HepG2 (cell line): ENCODE measurements at regions not wholly inside any gene's neighbourhood (a gene's known extent, or its start where the extent isn't known, plus 50 kb on each side); places are given as distances from the start of the nearest gene placed in this dataset.

Experiments used
- GFI1 ChIP-seq: sonication (generic); formaldehyde crosslinking; IDR thresholded peaks from 2 replicates; pipeline ENCODE4 v1.5.0; 2020; ENCODE audit warnings: missing genetic modification reagents, mild to moderate bottlenecking, borderline replicate concordance
- NKX3-1 ChIP-seq: sonication (generic); formaldehyde crosslinking; IDR thresholded peaks from 2 replicates; pipeline ENCODE4 v1.5.0; 2020; ENCODE audit warnings: missing genetic modification reagents
- ONECUT2 ChIP-seq: sonication (generic); formaldehyde crosslinking; IDR thresholded peaks from 2 replicates; pipeline ENCODE4 v1.4.0; 2020; ENCODE audit warnings: missing genetic modification reagents
- SKI ChIP-seq: fragments of 450-650 bp; IDR thresholded peaks from one replicate; pipeline ENCODE4 v1.6.1; 2018; ENCODE audit warnings: mild to moderate bottlenecking; ENCODE audit not compliant: partially characterized antibody
- SRSF4 ChIP-seq: fragments of 200-400 bp; formaldehyde crosslinking; IDR thresholded peaks from one replicate; pipeline ENCODE4 v1.6.1; 2018; ENCODE audit warnings: mild to moderate bottlenecking, low read depth, low read length, moderate library complexity; ENCODE audit not compliant: poor library complexity, severe bottlenecking
- ZBTB42 ChIP-seq: sonication (generic); formaldehyde crosslinking; IDR thresholded peaks from 2 replicates; pipeline ENCODE4 v1.5.0; 2020; ENCODE audit warnings: mild to moderate bottlenecking, missing genetic modification reagents
- ZMYM3 ChIP-seq: sonication (generic); formaldehyde crosslinking; IDR thresholded peaks from 2 replicates; pipeline ENCODE4 v1.5.1; 2020; ENCODE audit warnings: mild to moderate bottlenecking, missing genetic modification reagents
- ZNF530 ChIP-seq: sonication (generic); formaldehyde crosslinking; IDR thresholded peaks from 2 replicates; pipeline ENCODE4 v1.5.0; 2020; ENCODE audit warnings: low read depth, mild to moderate bottlenecking, missing genetic modification reagents
- ZNF556 ChIP-seq: sonication (generic); formaldehyde crosslinking; IDR thresholded peaks from 2 replicates; pipeline ENCODE4 v1.4.0; 2020; ENCODE audit warnings: mild to moderate bottlenecking, missing genetic modification reagents, borderline replicate concordance
- TF ChIP-seq, protein P1 (sequence below): sonication (generic); formaldehyde crosslinking; conservative IDR thresholded peaks from 2 replicates; pipeline ENCODE4 v1.8.1; 2023; ENCODE audit warnings: missing genetic modification reagents
- TF ChIP-seq, protein P2 (sequence below): sonication (generic); formaldehyde crosslinking; IDR thresholded peaks from 2 replicates; pipeline ENCODE4 v1.4.0; 2020; ENCODE audit warnings: missing genetic modification reagents

DNA sequence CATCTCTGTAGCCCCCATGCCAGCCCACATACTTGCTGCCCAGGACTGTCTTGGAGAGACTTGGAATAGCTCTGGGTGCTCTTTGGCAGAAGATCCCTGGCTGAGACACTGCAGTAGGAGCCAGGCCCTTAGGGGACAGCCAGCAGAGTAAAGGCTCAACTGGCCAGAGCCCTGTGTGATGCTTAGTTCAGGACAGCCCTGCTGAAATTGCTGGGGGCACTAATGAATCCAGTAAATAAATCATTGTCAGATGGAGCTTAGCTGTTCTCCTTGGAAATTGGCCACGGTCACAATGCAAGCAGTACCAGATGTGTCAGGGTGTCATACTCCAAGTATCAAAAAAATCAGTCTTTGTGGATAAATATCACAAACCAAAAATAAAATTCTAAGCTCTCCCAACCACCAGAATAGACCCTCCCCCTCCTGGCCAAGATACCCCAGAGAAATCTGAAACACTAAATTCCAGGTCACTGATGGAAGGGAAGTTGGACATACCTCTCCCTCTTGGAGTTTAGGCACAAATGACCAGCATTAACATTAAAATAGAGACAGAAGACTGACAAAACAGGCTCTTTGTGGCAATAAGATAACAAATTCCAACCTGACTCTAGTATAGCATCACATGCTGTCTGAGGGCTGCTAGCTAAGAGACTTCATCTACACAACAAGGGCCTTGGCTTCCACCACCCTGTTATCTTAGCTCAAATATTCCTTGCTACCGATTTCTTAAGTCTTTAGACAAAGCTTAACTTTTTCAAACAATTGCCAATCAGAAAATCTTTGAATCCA lies 83.2 kb upstream of the DNAH14 start (continued):
- TF ChIP-seq ZNF530 (CRISPR knock-in tag): no peak
- no peak for TF ChIP-seq SRSF4
- TF ChIP-seq ZMYM3 (CRISPR knock-in tag): no peak
- no peak for TF ChIP-seq GFI1 (CRISPR knock-in tag)
- TF ChIP-seq SKI: no peak
- TF ChIP-seq, protein P1, sequence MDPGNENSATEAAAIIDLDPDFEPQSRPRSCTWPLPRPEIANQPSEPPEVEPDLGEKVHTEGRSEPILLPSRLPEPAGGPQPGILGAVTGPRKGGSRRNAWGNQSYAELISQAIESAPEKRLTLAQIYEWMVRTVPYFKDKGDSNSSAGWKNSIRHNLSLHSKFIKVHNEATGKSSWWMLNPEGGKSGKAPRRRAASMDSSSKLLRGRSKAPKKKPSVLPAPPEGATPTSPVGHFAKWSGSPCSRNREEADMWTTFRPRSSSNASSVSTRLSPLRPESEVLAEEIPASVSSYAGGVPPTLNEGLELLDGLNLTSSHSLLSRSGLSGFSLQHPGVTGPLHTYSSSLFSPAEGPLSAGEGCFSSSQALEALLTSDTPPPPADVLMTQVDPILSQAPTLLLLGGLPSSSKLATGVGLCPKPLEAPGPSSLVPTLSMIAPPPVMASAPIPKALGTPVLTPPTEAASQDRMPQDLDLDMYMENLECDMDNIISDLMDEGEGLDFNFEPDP (CRISPR knock-in tag): no peak
- TF ChIP-seq, protein P2, sequence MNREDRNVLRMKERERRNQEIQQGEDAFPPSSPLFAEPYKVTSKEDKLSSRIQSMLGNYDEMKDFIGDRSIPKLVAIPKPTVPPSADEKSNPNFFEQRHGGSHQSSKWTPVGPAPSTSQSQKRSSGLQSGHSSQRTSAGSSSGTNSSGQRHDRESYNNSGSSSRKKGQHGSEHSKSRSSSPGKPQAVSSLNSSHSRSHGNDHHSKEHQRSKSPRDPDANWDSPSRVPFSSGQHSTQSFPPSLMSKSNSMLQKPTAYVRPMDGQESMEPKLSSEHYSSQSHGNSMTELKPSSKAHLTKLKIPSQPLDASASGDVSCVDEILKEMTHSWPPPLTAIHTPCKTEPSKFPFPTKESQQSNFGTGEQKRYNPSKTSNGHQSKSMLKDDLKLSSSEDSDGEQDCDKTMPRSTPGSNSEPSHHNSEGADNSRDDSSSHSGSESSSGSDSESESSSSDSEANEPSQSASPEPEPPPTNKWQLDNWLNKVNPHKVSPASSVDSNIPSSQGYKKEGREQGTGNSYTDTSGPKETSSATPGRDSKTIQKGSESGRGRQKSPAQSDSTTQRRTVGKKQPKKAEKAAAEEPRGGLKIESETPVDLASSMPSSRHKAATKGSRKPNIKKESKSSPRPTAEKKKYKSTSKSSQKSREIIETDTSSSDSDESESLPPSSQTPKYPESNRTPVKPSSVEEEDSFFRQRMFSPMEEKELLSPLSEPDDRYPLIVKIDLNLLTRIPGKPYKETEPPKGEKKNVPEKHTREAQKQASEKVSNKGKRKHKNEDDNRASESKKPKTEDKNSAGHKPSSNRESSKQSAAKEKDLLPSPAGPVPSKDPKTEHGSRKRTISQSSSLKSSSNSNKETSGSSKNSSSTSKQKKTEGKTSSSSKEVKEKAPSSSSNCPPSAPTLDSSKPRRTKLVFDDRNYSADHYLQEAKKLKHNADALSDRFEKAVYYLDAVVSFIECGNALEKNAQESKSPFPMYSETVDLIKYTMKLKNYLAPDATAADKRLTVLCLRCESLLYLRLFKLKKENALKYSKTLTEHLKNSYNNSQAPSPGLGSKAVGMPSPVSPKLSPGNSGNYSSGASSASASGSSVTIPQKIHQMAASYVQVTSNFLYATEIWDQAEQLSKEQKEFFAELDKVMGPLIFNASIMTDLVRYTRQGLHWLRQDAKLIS (CRISPR knock-in tag): no peak
- TF ChIP-seq ONECUT2: no peak
- no peak for TF ChIP-seq ZBTB42 (CRISPR knock-in tag)
- no peak for TF ChIP-seq ZNF556 (CRISPR knock-in tag)
- TF ChIP-seq NKX3-1 (CRISPR knock-in tag): no peak
